Esophagus muscularis mucosa (tissue), 4 donors: ENCODE measurements at regions not wholly inside any gene's neighbourhood (a gene's known extent, or its start where the extent isn't known, plus 50 kb on each side); places are given as distances from the start of the nearest gene placed in this dataset.

ENCODE experiments used
- DNase-seq: peaks from one replicate; pipeline ENCODE4 v3.0.0-alpha.2; 2017; ENCODE audit errors: extremely low spot score
- H3K27ac ChIP-seq, 4 donors: fragments of 200-600 bp; sonication (generic); replicated peaks in 1 of 4; 1 replicate in 3 of 4; 2 replicates in 1 of 4; pipeline ENCODE4 v1.5.1; 2016 to 2019; ENCODE audit warnings: mild to moderate bottlenecking in 1 of 4
- H3K27me3 ChIP-seq, 4 donors: fragments of 200-600 bp; sonication (generic); one replicate each; pipeline versions ENCODE4 v1.5.1 to v1.6.0; 2016 to 2019
- H3K36me3 ChIP-seq, 4 donors: fragments of 200-600 bp; sonication (generic); one replicate each; pipeline ENCODE4 v1.5.1; 2016 to 2019
- H3K4me1 ChIP-seq, 4 donors: fragments of 200-600 bp; sonication (generic); one replicate each; pipeline ENCODE4 v1.5.1; 2016 to 2019
- H3K4me3 ChIP-seq, 4 donors: fragments of 200-600 bp; sonication (generic); 1 replicate in 2 of 4; 2 replicates in 2 of 4; pipeline ENCODE4 v1.5.1; 2016 to 2019; ENCODE audit warnings: mild to moderate bottlenecking in 4 of 4, moderate library complexity in 1 of 4
- H3K9me3 ChIP-seq, 4 donors: fragments of 200-600 bp; sonication (generic); 1 replicate in 3 of 4; 2 replicates in 1 of 4; pipeline ENCODE4 v1.5.1; 2016 to 2019
- CTCF ChIP-seq, 3 experiments: fragments of 200-600 bp in 2 of 3; fragments of 450-650 bp in 1 of 3; sonication (generic) in 2 of 3; IDR thresholded peaks; one replicate each; pipeline ENCODE4 v1.5.1; 2017 to 2019; ENCODE audit warnings: antibody characterized with exemption in 3 of 3, mild to moderate bottlenecking in 2 of 3, moderate library complexity in 1 of 3
- EP300 ChIP-seq: sonication (generic); formaldehyde crosslinking; IDR thresholded peaks from one replicate; pipeline ENCODE4 v1.6.1; 2017; ENCODE audit warnings: antibody characterized with exemption
- POLR2A ChIP-seq: fragments of 450-650 bp; IDR thresholded peaks from one replicate; pipeline ENCODE4 v1.6.1; 2017; ENCODE audit warnings: antibody characterized with exemption, moderate library complexity, mild to moderate bottlenecking, low read depth
- POLR2AphosphoS5 ChIP-seq, 2 donors: sonication (generic); formaldehyde crosslinking; IDR thresholded peaks; one replicate each; pipeline ENCODE4 v1.6.1; 2017; ENCODE audit warnings: antibody characterized with exemption in 2 of 2
- WGBS: methylation state at CpG from one replicate; pipeline ENCODE4 v1.1.5; 2018; 5-methylcytosine and 5-hydroxymethylcytosine counted together
- intact Hi-C: fragments of 100-400 bp; cut with DNase I; formaldehyde crosslinking; loops from one replicate; pipeline ENCODE4 v1.15.1; 2023

DNA sequence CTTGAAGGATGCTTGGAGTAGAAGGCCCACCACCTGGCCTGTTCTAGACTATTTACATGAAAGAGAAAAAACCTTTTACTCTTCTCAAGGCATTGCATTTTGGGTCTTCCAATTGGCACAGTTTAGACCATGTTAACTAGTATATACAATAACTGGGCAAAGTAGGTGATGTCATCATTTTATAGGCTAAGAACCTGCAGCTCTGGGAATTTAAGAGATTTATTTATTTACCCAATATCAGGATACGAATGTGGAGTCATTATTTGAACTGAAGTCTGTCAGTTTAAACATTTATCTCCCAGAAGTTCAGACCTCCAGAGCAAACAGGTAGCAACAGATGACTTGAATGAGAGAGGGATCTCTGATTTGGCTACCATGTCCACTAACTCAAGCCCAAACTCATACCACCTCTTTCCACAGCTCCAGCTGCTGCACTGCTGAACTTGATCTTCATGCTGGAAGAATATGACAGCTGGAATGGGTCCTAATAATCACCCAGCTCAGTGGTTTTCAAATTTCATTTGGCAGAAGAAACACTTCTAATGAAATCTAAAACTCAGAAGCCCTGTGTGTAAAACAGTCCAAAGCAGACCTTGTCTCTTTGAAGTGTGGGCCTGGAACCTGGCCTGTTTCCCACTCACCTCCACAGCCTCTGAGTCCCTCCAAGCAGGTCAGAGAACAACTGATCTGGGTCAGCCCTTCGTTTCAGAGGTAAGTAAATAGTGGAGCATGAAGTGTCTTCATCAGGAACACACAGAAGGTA lies 179.2 kb downstream of the EMP1 start:
- Histone ChIP-seq H3K4me3 (no peak overlapping the region), H3K27me3 (no peaks in the 10 kb centered on the region), H3K27ac (no peak overlapping the region), H3K36me3 (no peaks in the 10 kb centered on the region), H3K4me1 (peaks cover 0 to 10% (median 6%) of the 10 kb centered on the region in 4 donors), H3K9me3 (no peaks in the 10 kb centered on the region)
- peak; percentile 60 for DNase-seq
- WGBS: 77% methylated on average over 2 of the region's 2 CpGs
- intact Hi-C loops: no loop called here
- TF ChIP-seq CTCF (IDR thresholded peaks at IDR 0.05): no peak
- TF ChIP-seq POLR2A: no peak
- no peak for TF ChIP-seq EP300
- TF ChIP-seq POLR2AphosphoS5 (IDR thresholded peaks at IDR 0.05): no peak

DNA sequence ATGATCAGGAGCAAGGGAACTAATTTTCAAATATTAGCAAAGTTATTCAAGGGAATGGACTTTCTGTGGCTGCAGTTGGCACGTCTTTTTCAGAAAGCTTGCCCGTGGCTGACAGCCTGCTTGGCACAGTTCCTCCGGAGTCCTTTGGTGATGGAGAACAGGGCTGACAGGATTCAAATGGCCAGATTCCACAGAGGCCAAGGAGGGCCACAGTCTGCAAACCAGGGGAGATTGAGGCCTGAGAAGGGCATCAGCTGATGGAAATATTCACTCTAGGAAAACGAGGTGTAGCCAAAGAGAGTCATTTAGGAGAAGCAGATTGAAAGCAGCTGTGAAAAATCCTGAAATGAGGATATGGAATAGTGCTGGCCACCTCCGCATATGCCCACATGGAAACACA lies 178.3 kb downstream of the EMP1 start:
- Histone ChIP-seq H3K27ac (no peak overlapping the region), H3K9me3 (no peaks in the 10 kb centered on the region), H3K27me3 (no peaks in the 10 kb centered on the region), H3K36me3 (no peaks in the 10 kb centered on the region), H3K4me3 (no peak overlapping the region), H3K4me1 (peaks cover 0 to 10% (median 6%) of the 10 kb centered on the region in 4 donors)
- WGBS: 46% methylated on average over 5 of the region's 5 CpGs
- no peak for TF ChIP-seq CTCF (IDR thresholded peaks at IDR 0.05)
- no peak for TF ChIP-seq POLR2A
- no peak for TF ChIP-seq POLR2AphosphoS5 (IDR thresholded peaks at IDR 0.05)
- no peak for TF ChIP-seq EP300
- intact Hi-C loops: no loop called here
- peak; percentile 81 for DNase-seq

DNA sequence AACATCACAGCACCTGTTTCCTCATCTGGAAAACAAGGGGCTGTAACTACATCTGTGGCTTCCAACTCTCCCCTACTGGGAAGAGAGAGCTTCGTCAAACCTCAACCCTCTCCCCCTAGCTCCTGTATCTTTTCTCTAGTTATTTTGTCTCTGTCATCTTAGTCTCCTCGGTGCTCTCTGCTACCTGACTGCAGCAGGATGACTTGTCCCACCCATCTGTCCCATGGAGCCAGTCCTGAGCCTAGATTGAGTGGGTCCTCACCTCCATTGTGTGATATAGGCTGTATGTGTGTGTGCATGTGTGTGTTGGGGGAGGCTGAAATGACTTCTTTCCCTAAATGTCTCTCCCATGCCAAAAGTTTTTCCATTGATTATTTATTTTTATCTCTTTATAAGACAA lies 177.3 kb downstream of the EMP1 start:
- no peak overlapping the region for H3K27ac ChIP-seq
- 92% methylated on average over 2 of the region's 2 CpGs for WGBS
- peak; percentile 89 for DNase-seq
- H3K36me3 ChIP-seq: no peaks in the 10 kb centered on the region
- no peaks in the 10 kb centered on the region for H3K9me3 ChIP-seq
- no peak overlapping the region for H3K4me3 ChIP-seq
- H3K4me1 ChIP-seq: peaks cover 0 to 10% (median 6%) of the 10 kb centered on the region in 4 donors
- intact Hi-C loops: no loop called here
- no peaks in the 10 kb centered on the region for H3K27me3 ChIP-seq
- no peak for TF ChIP-seq POLR2A
- TF ChIP-seq CTCF (IDR thresholded peaks at IDR 0.05): no peak
- TF ChIP-seq POLR2AphosphoS5 (IDR thresholded peaks at IDR 0.05): no peak
- no peak for TF ChIP-seq EP300

DNA sequence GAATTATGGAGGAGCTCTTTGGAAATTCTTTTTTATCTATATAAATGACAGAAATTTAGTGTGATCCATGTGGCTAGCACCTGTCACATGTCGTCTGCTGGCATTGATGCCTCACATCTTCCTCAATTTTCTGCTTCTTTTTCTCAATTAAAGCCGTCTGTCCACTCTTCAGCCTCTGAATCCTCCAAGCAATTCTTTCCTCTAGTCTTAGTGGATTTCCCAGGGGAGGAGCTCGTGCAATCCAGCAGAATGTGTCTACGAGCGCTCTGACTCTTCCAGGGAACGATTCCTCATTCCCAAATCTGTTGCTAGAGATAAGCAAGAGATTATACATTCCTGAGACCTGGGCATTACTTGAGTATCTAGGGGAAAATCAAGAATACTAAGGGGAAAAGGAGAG lies 176.6 kb downstream of the EMP1 start:
- Histone ChIP-seq H3K4me1 (peaks cover 0 to 10% (median 6%) of the 10 kb centered on the region in 4 donors), H3K27me3 (no peaks in the 10 kb centered on the region), H3K9me3 (no peaks in the 10 kb centered on the region), H3K36me3 (no peaks in the 10 kb centered on the region), H3K4me3 (no peak overlapping the region), H3K27ac (no peak overlapping the region)
- DNase-seq: peak; percentile 79
- intact Hi-C loops: no loop called here
- 81% methylated on average over 6 of the region's 6 CpGs for WGBS
- no peak for TF ChIP-seq POLR2AphosphoS5 (IDR thresholded peaks at IDR 0.05)
- TF ChIP-seq EP300: no peak
- TF ChIP-seq CTCF (IDR thresholded peaks at IDR 0.05): no peak
- TF ChIP-seq POLR2A: no peak

GRCh38 chr12:13372386-13372785 lies 175.9 kb downstream of the EMP1 start:
- TF ChIP-seq EP300: no peak
- no peak for TF ChIP-seq POLR2AphosphoS5 (IDR thresholded peaks at IDR 0.05)
- no peak for TF ChIP-seq POLR2A
- TF ChIP-seq CTCF (IDR thresholded peaks at IDR 0.05): no peak
- H3K4me3 ChIP-seq: no peak overlapping the region
- H3K27me3 ChIP-seq: no peaks in the 10 kb centered on the region
- H3K27ac ChIP-seq: no peak overlapping the region
- DNase-seq: no peak
- H3K4me1 ChIP-seq: peaks cover 0 to 10% (median 6%) of the 10 kb centered on the region in 4 donors
- no peaks in the 10 kb centered on the region for H3K9me3 ChIP-seq
- no peaks in the 10 kb centered on the region for H3K36me3 ChIP-seq
- 54% methylated on average over 6 of the region's 6 CpGs for WGBS
- intact Hi-C loops: no loop called here
